Cardiac fibroblast (primary cell): ENCODE measurements at regions not wholly inside any gene's neighbourhood (a gene's known extent, or its start where the extent isn't known, plus 50 kb on each side); places are given as distances from the start of the nearest gene placed in this dataset.

Experiments used
- DNase-seq, 2 donors: peaks; one replicate each; pipeline versions ENCODE4 v3.0.0 to v3.0.0-alpha.2; 2010; ENCODE audit warnings: low read depth in 2 of 2
- H3K4me3 ChIP-seq, 2 donors: replicated peaks in 1 of 2; 1 replicate in 1 of 2; 2 replicates in 1 of 2; pipeline ENCODE4 v1.5.1; 2011; ENCODE audit warnings: low read depth in 2 of 2, low read length in 2 of 2, mild to moderate bottlenecking in 2 of 2, moderate library complexity in 1 of 2
- TF ChIP-seq, protein P1 (sequence below): IDR thresholded peaks from one replicate; pipeline ENCODE4 v1.5.1; 2011; ENCODE audit warnings: low read depth, mild to moderate bottlenecking, low read length, inconsistent platforms

- DNase-seq = no peak
- TF ChIP-seq, protein P1, sequence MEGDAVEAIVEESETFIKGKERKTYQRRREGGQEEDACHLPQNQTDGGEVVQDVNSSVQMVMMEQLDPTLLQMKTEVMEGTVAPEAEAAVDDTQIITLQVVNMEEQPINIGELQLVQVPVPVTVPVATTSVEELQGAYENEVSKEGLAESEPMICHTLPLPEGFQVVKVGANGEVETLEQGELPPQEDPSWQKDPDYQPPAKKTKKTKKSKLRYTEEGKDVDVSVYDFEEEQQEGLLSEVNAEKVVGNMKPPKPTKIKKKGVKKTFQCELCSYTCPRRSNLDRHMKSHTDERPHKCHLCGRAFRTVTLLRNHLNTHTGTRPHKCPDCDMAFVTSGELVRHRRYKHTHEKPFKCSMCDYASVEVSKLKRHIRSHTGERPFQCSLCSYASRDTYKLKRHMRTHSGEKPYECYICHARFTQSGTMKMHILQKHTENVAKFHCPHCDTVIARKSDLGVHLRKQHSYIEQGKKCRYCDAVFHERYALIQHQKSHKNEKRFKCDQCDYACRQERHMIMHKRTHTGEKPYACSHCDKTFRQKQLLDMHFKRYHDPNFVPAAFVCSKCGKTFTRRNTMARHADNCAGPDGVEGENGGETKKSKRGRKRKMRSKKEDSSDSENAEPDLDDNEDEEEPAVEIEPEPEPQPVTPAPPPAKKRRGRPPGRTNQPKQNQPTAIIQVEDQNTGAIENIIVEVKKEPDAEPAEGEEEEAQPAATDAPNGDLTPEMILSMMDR = no peak
- no peak overlapping the region for H3K4me3 ChIP-seq
Measured at GRCh38 chr10:50963063-50963462, 77.6 kb upstream of the A1CF start.

DNA sequence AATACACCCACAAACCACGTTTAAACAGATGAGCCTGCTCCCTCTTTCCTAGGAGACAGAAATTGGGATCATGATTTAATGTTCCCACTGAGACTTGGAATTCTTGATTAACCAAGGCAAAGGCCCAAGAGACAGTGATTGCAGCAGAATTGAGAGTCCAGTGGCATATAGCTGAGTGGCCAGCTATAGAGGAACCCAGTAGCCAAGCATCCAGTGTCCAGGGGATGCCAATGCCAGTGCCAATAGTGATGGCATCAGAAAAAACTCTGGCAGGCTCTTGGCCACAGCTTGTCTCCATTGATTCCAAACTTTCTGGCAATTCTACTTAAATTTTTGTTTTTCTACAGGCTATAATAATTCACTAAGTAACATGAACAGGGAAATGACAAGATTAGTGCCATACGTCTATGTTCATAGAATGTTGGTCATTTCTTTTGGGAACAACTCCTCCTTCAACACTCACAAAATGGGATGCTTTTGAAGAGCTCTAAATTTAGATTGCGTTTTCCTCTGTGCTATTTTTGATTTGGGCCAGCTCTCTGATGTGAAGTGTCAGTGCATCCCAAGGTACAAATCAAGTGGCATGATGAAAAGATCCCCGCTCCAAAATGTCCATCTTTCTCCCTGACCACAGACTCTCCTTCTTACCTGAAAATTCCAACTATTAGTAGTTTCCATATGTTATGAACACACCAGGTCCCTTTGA, 83.1 kb upstream of the A1CF start:
- DNase-seq = no peak
- H3K4me3 ChIP-seq = no peak overlapping the region
- TF ChIP-seq, protein P1 = no peak

DNA sequence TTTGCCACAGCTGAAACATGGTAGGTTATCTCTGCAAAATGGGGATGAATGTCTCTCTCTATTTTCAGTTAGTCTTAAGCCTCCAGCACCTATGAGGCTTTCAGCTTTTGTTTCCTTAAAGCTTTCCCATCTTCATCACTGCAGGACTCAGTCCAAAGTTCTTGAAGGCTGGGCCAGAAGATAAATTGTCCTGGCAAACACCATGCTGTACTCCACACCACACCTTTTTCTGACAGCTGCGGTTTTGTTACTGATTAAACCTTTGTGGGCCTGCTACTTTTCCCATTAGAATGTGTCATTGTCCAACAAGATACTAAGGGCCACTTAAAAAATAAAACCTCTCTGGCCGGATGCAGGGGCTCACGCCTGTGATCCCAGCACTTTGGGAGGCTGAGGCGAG, 87.2 kb upstream of the A1CF start:
- DNase-seq = no peak
- H3K4me3 ChIP-seq = no peak overlapping the region
- TF ChIP-seq, protein P1 = no peak

GRCh38 chr10:50981385-50981784, 92.9 kb upstream of the PRKG1 start:
- no peak for DNase-seq
- TF ChIP-seq, protein P1 = no peak
- H3K4me3 ChIP-seq = no peak overlapping the region

GRCh38 chr10:50981904-50982303, 92.4 kb upstream of the PRKG1 start:
- TF ChIP-seq, protein P1 = no peak
- no peak overlapping the region for H3K4me3 ChIP-seq
- DNase-seq = no peak

DNA sequence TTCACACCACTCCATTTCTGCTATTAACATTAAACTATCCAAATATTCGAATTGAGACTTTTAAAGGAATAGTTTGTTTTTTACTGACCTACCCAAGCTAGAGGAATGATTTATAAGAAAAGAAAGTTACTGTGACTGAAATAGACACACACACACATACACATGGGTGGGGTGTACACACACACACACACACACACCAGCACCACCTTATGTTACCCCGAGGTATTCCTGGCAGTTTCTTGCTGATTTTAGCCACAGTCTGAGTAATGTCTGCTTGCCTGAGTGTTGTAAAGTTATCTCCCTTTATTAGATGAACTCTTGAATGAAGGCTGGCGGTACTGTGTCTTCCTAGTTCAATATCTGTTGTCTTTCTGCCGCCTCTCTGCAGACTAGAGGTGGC, 91.3 kb upstream of the PRKG1 start:
- DNase-seq = no peak
- TF ChIP-seq, protein P1 = no peak
- no peak overlapping the region for H3K4me3 ChIP-seq

- DNase-seq = no peak
- TF ChIP-seq, protein P1 = no peak
- H3K4me3 ChIP-seq = no peak overlapping the region
Measured at GRCh38 chr10:50987934-50988333, 86.4 kb upstream of the PRKG1 start.
